ENCODE measurements at regions not wholly inside any gene's neighbourhood (a gene's known extent, or its start where the extent isn't known, plus 50 kb on each side); places are given as distances from the start of the nearest gene placed in this dataset.

GRCh38 chr13:70945506-70945905 is 837.3 kb upstream of the KLHL1 start:
- H3K9me3 ChIP-seq, result no peaks in the 10 kb centered on the region
- no peak overlapping the region for H3K4me3 ChIP-seq
- no peak for DNase-seq (ENCODE audit: low spot score in 2 of 2)
- H3K4me1 ChIP-seq, result no peaks in the 10 kb centered on the region
- TF ChIP-seq POLR2A (IDR thresholded peaks at IDR 0.05) (no peak), CTCF (IDR thresholded peaks at IDR 0.05) (no peak), EP300 (IDR thresholded peaks at IDR 0.05) (no peak)
- no peak overlapping the region for H3K27ac ChIP-seq
- no peaks in the 10 kb centered on the region for H3K36me3 ChIP-seq
- WGBS, 2 donors, result 73 to 87% methylated on average over 2 of the region's 2 CpGs
- no peaks in the 10 kb centered on the region for H3K27me3 ChIP-seq

- DNase-seq (ENCODE audit: low spot score in 2 of 2), result no peak
- Histone ChIP-seq H3K27ac (no peak overlapping the region), H3K4me3 (no peak overlapping the region), H3K36me3 (no peaks in the 10 kb centered on the region), H3K9me3 (no peaks in the 10 kb centered on the region), H3K27me3 (no peaks in the 10 kb centered on the region), H3K4me1 (no peaks in the 10 kb centered on the region)
- 79 to 88% methylated on average over 1 of the region's 1 CpG for WGBS, 2 donors
- no peak for TF ChIP-seq EP300 (IDR thresholded peaks at IDR 0.05)
- TF ChIP-seq POLR2A (IDR thresholded peaks at IDR 0.05), result no peak
- no peak for TF ChIP-seq CTCF (IDR thresholded peaks at IDR 0.05)
These were observed 833.2 kb upstream of the KLHL1 start for GRCh38 chr13:70941454-70941853.

GRCh38 chr13:70938462-70938861 is 830.2 kb upstream of the KLHL1 start:
- no peaks in the 10 kb centered on the region for H3K9me3 ChIP-seq
- no peak overlapping the region for H3K27ac ChIP-seq
- TF ChIP-seq EP300 (IDR thresholded peaks at IDR 0.05) (no peak), CTCF (IDR thresholded peaks at IDR 0.05) (no peak), POLR2A (IDR thresholded peaks at IDR 0.05) (no peak)
- H3K36me3 ChIP-seq, result no peaks in the 10 kb centered on the region
- H3K4me3 ChIP-seq, result no peak overlapping the region
- no peak for DNase-seq (ENCODE audit: low spot score in 2 of 2)
- WGBS, 2 donors, result 94 to 97% methylated on average over 1 of the region's 1 CpG
- H3K27me3 ChIP-seq, result no peaks in the 10 kb centered on the region
- no peaks in the 10 kb centered on the region for H3K4me1 ChIP-seq

GRCh38 chr13:70932511-70932910 is 824.3 kb upstream of the KLHL1 start:
- DNase-seq (ENCODE audit: low spot score in 2 of 2), result no peak
- H3K4me3 ChIP-seq, result no peak overlapping the region
- no peak overlapping the region for H3K27ac ChIP-seq
- 88 to 89% methylated on average over 3 of the region's 3 CpGs for WGBS, 2 donors
- H3K36me3 ChIP-seq, result no peaks in the 10 kb centered on the region
- no peaks in the 10 kb centered on the region for H3K27me3 ChIP-seq
- TF ChIP-seq POLR2A (IDR thresholded peaks at IDR 0.05) (no peak), EP300 (IDR thresholded peaks at IDR 0.05) (no peak), CTCF (IDR thresholded peaks at IDR 0.05) (no peak)
- no peaks in the 10 kb centered on the region for H3K4me1 ChIP-seq
- H3K9me3 ChIP-seq, result no peaks in the 10 kb centered on the region

- 93 to 94% methylated on average over 34 to 38 of the region's 38 CpGs for WGBS, 2 donors
- H3K27ac ChIP-seq, result no peak overlapping the region
- H3K4me1 ChIP-seq, result no peaks in the 10 kb centered on the region
- TF ChIP-seq EP300 (IDR thresholded peaks at IDR 0.05), result no peak
- TF ChIP-seq POLR2A (IDR thresholded peaks at IDR 0.05), result no peak
- TF ChIP-seq CTCF (IDR thresholded peaks at IDR 0.05), result no peak
- no peaks in the 10 kb centered on the region for H3K9me3 ChIP-seq
- no peak overlapping the region for H3K4me3 ChIP-seq
- no peaks in the 10 kb centered on the region for H3K27me3 ChIP-seq
- no peak for DNase-seq (ENCODE audit: low spot score in 2 of 2)
- no peaks in the 10 kb centered on the region for H3K36me3 ChIP-seq
These were observed 815.9 kb upstream of the KLHL1 start for GRCh38 chr13:70923863-70924752.

Measured in tibial nerve (tissue), 4 donors.